22Rv1 (cell line): ENCODE measurements at regions not wholly inside any gene's neighbourhood (a gene's known extent, or its start where the extent isn't known, plus 50 kb on each side); places are given as distances from the start of the nearest gene placed in this dataset.

ENCODE experiments used
- ZFX ChIP-seq: fragments of 450-650 bp; IDR thresholded peaks from 2 replicates; pipeline ENCODE4 v1.6.1; 2017; ENCODE audit warnings: antibody characterized with exemption, borderline replicate concordance
- TF ChIP-seq, protein P1 (sequence below): fragments of 450-650 bp; IDR thresholded peaks from 2 replicates; pipeline ENCODE4 v1.5.1; 2017; ENCODE audit warnings: mild to moderate bottlenecking

DNA sequence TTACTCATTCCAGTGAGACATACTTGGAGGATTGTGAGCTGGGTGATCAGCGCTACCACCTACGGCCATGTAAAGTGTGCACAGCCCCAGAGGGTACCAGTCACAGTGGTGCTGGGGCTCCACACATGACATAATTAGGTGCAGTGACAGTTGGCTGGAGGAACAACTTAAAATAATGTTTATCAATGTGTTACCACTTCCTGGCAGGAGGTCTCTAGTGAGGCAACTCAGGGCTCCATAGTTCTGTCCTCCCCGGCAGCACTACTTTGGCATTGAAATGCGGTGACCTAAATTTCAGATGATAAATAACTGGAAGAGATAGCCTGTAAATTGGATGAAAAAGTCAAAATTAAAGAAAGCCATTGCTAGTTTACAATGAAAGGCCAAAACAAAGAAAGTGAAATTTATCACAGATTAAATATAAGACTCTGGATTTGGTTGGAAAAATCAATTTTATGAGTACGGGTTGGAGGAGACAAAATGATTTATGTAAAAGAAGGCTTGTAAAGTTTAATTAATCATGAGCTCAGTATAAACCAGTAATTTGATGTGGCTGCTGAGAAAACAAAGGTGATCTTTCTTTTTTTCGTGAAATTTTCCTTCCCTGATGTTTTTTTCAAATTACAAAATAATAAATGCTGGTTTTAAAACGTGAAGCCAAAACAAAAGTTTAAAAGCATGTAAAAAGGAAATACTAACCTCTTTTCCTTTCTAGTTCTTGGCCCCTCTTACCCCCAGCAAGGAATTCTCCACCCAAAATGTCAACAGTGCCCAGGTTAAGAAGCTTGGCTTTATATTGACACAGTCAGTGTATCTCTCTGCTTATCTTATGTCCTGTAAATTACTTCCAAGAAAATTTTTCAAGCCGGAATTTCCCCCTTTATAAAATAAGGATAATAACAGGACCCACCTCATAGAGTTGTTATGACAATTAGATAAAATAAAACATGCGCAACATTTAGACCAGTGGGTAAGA, 126.7 kb upstream of the NOX3 start:
- TF ChIP-seq, protein P1, sequence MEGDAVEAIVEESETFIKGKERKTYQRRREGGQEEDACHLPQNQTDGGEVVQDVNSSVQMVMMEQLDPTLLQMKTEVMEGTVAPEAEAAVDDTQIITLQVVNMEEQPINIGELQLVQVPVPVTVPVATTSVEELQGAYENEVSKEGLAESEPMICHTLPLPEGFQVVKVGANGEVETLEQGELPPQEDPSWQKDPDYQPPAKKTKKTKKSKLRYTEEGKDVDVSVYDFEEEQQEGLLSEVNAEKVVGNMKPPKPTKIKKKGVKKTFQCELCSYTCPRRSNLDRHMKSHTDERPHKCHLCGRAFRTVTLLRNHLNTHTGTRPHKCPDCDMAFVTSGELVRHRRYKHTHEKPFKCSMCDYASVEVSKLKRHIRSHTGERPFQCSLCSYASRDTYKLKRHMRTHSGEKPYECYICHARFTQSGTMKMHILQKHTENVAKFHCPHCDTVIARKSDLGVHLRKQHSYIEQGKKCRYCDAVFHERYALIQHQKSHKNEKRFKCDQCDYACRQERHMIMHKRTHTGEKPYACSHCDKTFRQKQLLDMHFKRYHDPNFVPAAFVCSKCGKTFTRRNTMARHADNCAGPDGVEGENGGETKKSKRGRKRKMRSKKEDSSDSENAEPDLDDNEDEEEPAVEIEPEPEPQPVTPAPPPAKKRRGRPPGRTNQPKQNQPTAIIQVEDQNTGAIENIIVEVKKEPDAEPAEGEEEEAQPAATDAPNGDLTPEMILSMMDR: no peak
- TF ChIP-seq ZFX: no peak
